ENCODE measurements at regions not wholly inside any gene's neighbourhood (a gene's known extent, or its start where the extent isn't known, plus 50 kb on each side); places are given as distances from the start of the nearest gene placed in this dataset.

DNA sequence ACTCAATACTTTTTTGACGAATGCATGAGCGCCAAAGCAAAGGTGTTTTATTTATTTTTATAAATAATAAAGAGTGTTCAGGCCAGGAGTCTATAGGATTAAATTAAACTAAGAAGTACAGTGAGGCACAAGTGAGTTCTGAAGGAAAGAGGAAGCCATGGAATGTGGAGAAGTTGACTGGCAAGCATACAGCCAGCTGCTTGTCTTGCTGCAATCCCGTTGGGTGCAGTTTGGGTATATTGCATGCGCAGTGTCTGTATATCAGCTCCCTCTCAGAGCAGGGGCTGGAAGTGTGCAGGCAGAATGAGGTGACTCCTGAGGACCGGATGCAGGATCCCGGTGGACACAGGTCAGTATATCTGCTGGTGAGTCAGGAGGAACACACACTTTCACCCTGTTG lies 315.6 kb downstream of the ZSWIM6 start (continued):
- no peak for TF ChIP-seq CHD7 (IDR thresholded peaks at IDR 0.05; ENCODE audit: insufficient replicate concordance, low read length)
- no peak for TF ChIP-seq JUN (IDR thresholded peaks at IDR 0.05; ENCODE audit: low read depth, low read length)
- no peak for TF ChIP-seq NANOG (IDR thresholded peaks at IDR 0.05; ENCODE audit: insufficient read depth, low read depth, low read length, poor library complexity, severe bottlenecking)
- TF ChIP-seq CREB1 (IDR thresholded peaks at IDR 0.05): no peak
- no peak for TF ChIP-seq NRF1 (IDR thresholded peaks at IDR 0.05; ENCODE audit: low read depth, low read length)
- no peak for TF ChIP-seq KDM4A (IDR thresholded peaks at IDR 0.05; ENCODE audit: low read depth, low read length, severe bottlenecking)
- TF ChIP-seq, protein P1, sequence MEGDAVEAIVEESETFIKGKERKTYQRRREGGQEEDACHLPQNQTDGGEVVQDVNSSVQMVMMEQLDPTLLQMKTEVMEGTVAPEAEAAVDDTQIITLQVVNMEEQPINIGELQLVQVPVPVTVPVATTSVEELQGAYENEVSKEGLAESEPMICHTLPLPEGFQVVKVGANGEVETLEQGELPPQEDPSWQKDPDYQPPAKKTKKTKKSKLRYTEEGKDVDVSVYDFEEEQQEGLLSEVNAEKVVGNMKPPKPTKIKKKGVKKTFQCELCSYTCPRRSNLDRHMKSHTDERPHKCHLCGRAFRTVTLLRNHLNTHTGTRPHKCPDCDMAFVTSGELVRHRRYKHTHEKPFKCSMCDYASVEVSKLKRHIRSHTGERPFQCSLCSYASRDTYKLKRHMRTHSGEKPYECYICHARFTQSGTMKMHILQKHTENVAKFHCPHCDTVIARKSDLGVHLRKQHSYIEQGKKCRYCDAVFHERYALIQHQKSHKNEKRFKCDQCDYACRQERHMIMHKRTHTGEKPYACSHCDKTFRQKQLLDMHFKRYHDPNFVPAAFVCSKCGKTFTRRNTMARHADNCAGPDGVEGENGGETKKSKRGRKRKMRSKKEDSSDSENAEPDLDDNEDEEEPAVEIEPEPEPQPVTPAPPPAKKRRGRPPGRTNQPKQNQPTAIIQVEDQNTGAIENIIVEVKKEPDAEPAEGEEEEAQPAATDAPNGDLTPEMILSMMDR (IDR thresholded peaks at IDR 0.05; ENCODE audit: control extremely low read depth in 1 of 3, insufficient read depth in 1 of 3, low read depth in 1 of 3, low read length in 3 of 3): no peak
- no peak for TF ChIP-seq GTF2F1 (IDR thresholded peaks at IDR 0.05; ENCODE audit: borderline replicate concordance, low read depth, low read length)
- no peak for TF ChIP-seq SIRT6 (IDR thresholded peaks at IDR 0.05; ENCODE audit: low read length)
- no peak for TF ChIP-seq POU5F1 (IDR thresholded peaks at IDR 0.05; ENCODE audit: low read depth, low read length)
